HG03520 (cell line): ENCODE measurements at regions not wholly inside any gene's neighbourhood (a gene's known extent, or its start where the extent isn't known, plus 50 kb on each side); places are given as distances from the start of the nearest gene placed in this dataset.
"Not testable (repeated sequence)": the region's sequence is repeated elsewhere in the genome, so short reads cannot be mapped to it uniquely, and the experiment has no call there.

Experiments
- ATAC-seq: cut with Tn5 transposase; IDR thresholded peaks from one replicate; pipeline ENCODE4 v1.9.1; 2021; ENCODE audit warnings: mild to moderate bottlenecking, moderate library complexity; ENCODE audit not compliant: unreplicated experiment

- ATAC-seq = no peak
These were observed 725.1 kb upstream of the FRG1 start for GRCh38 chr4:189215574-189215973.

- ATAC-seq = no peak
These were observed 719.0 kb upstream of the FRG1 start for GRCh38 chr4:189221691-189222090.

- ATAC-seq = no peak
These were observed 711.9 kb upstream of the FRG1 start for GRCh38 chr4:189228726-189229125.

GRCh38 chr4:189232274-189232673 lies 708.4 kb upstream of the FRG1 start:
- no peak for ATAC-seq

- ATAC-seq = not testable (repeated sequence)
These were observed 706.9 kb upstream of the FRG1 start for GRCh38 chr4:189233754-189234153.

- not testable (repeated sequence) for ATAC-seq
These were observed 705.7 kb upstream of the FRG1 start for GRCh38 chr4:189234948-189235347.

GRCh38 chr4:189235599-189235998 lies 705.1 kb upstream of the FRG1 start:
- no peak for ATAC-seq

GRCh38 chr4:189236321-189236720 lies 704.4 kb upstream of the FRG1 start:
- not testable (repeated sequence) for ATAC-seq

- ATAC-seq = no peak
These were observed 703.3 kb upstream of the FRG1 start for GRCh38 chr4:189237340-189237739.

GRCh38 chr4:189255636-189256035 lies 685.0 kb upstream of the FRG1 start:
- no peak for ATAC-seq

- no peak for ATAC-seq
These were observed 679.2 kb upstream of the FRG1 start for GRCh38 chr4:189261475-189261874.

GRCh38 chr4:189265515-189265914 lies 675.2 kb upstream of the FRG1 start:
- ATAC-seq = no peak

GRCh38 chr4:189267312-189267965 lies 673.2 kb upstream of the FRG1 start:
- ATAC-seq = no peak

- no peak for ATAC-seq
These were observed 662.0 kb upstream of the FRG1 start for GRCh38 chr4:189278597-189279165.

GRCh38 chr4:189279188-189279587 lies 661.5 kb upstream of the FRG1 start:
- no peak for ATAC-seq

- ATAC-seq = no peak
These were observed 655.3 kb upstream of the FRG1 start for GRCh38 chr4:189285377-189285776.

- ATAC-seq = no peak
These were observed 648.7 kb upstream of the FRG1 start for GRCh38 chr4:189291939-189292338.

- no peak for ATAC-seq
These were observed 647.2 kb upstream of the FRG1 start for GRCh38 chr4:189293459-189293858.

- ATAC-seq = no peak
These were observed 646.1 kb upstream of the FRG1 start for GRCh38 chr4:189294574-189294973.

GRCh38 chr4:189299706-189300105 lies 641.0 kb upstream of the FRG1 start:
- ATAC-seq = no peak

- no peak for ATAC-seq
These were observed 639.0 kb upstream of the FRG1 start for GRCh38 chr4:189301692-189302091.

- ATAC-seq = no peak
These were observed 638.0 kb upstream of the FRG1 start for GRCh38 chr4:189302719-189303118.

GRCh38 chr4:189304167-189304566 lies 636.5 kb upstream of the FRG1 start:
- ATAC-seq = no peak
